Upper lobe of left lung (tissue), 4 donors: ENCODE measurements at regions not wholly inside any gene's neighbourhood (a gene's known extent, or its start where the extent isn't known, plus 50 kb on each side); places are given as distances from the start of the nearest gene placed in this dataset.

Experiments
- CTCF ChIP-seq, 6 experiments: fragments of 450-650 bp in 4 of 6; fragments of 200-600 bp in 2 of 6; sonication (generic) in 2 of 6; IDR thresholded peaks; one replicate each; pipeline ENCODE4 v1.5.1; 2016 to 2019; ENCODE audit warnings: antibody characterized with exemption in 6 of 6
- POLR2A ChIP-seq, 4 donors: fragments of 450-650 bp; IDR thresholded peaks; one replicate each; pipeline ENCODE4 v1.5.1; 2016 to 2017; ENCODE audit warnings: antibody characterized with exemption in 4 of 4, mild to moderate bottlenecking in 2 of 4

GRCh38 chr5:98637557-98637956 lies 135.9 kb upstream of the RGMB start:
- TF ChIP-seq CTCF (IDR thresholded peaks at IDR 0.05): no peak
- TF ChIP-seq POLR2A (IDR thresholded peaks at IDR 0.05): no peak
